Astrocyte of the cerebellum (primary cell): ENCODE measurements at regions not wholly inside any gene's neighbourhood (a gene's known extent, or its start where the extent isn't known, plus 50 kb on each side); places are given as distances from the start of the nearest gene placed in this dataset.

Source experiments
- DNase-seq: peaks from one replicate; pipeline ENCODE4 v3.0.0-alpha.2; 2011; ENCODE audit warnings: low read depth
- H3K4me3 ChIP-seq: 2 replicates; pipeline ENCODE4 v1.5.1; 2011; ENCODE audit warnings: mild to moderate bottlenecking, low read depth, low read length, moderate library complexity
- CTCF ChIP-seq: IDR thresholded peaks from 2 replicates; pipeline ENCODE4 v1.5.1; 2012; ENCODE audit warnings: low read length, low read depth, moderate library complexity, mild to moderate bottlenecking; ENCODE audit errors: missing control alignments
- in situ Hi-C: cut with HindIII; loops from 2 replicates; pipeline ENCODE4 v1.10.0; 2017; ENCODE audit warnings: low sequenced_read_pairs

GRCh38 chr10:83333566-83333965 is 805.7 kb upstream of the GHITM start:
- TF ChIP-seq CTCF = no peak
- H3K4me3 ChIP-seq = no peak overlapping the region
- no peak for DNase-seq
- in situ Hi-C loops = no loop called here

- no peak for DNase-seq
- no peak for TF ChIP-seq CTCF
- in situ Hi-C loops = no loop called here
- no peak overlapping the region for H3K4me3 ChIP-seq
Measured at GRCh38 chr10:83343676-83344075, 795.6 kb upstream of the GHITM start.

- DNase-seq = no peak
- no peak for TF ChIP-seq CTCF
- in situ Hi-C loops = no loop called here
- no peak overlapping the region for H3K4me3 ChIP-seq
Measured at GRCh38 chr10:83346266-83346910, 792.9 kb upstream of the GHITM start.

GRCh38 chr10:83352588-83352987 is 786.7 kb upstream of the GHITM start:
- DNase-seq = no peak
- H3K4me3 ChIP-seq = no peak overlapping the region
- in situ Hi-C loops = no loop called here
- no peak for TF ChIP-seq CTCF

DNA sequence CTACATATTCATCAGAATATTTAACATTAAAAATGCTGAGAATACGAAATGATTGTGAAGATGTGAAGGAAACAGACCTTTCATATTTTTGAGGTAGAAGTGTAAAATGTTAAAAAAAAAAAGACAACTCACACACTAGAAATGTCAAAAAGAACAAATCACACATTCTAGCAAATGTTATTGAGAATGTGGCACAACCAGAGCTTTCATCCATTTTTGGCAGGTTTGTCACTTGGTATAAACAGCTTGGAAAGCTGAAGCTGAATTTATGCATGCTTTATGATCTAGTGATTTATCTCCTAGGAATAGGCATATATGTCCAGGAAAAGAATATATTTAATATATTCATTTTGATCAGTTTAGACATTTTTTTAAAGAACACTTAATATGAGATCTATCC is 784.9 kb upstream of the GHITM start:
- in situ Hi-C loops = no loop called here
- no peak overlapping the region for H3K4me3 ChIP-seq
- TF ChIP-seq CTCF = no peak
- DNase-seq = no peak

GRCh38 chr10:83357004-83357403 is 782.3 kb upstream of the GHITM start:
- in situ Hi-C loops = no loop called here
- no peak for TF ChIP-seq CTCF
- no peak overlapping the region for H3K4me3 ChIP-seq
- DNase-seq = no peak
